Retinal pigment epithelial cell (primary cell): ENCODE measurements at regions not wholly inside any gene's neighbourhood (a gene's known extent, or its start where the extent isn't known, plus 50 kb on each side); places are given as distances from the start of the nearest gene placed in this dataset.

Experiments used
- DNase-seq: peaks from one replicate; pipeline ENCODE4 v3.0.0-alpha.2; 2010; ENCODE audit warnings: low read depth
- H3K4me3 ChIP-seq: 2 replicates; pipeline ENCODE4 v1.5.1; 2011; ENCODE audit warnings: mild to moderate bottlenecking, low read length, control low read depth, moderate library complexity
- TF ChIP-seq, protein P1 (sequence below): conservative IDR thresholded peaks from 2 replicates; pipeline ENCODE4 v1.5.1; 2011; ENCODE audit warnings: low read depth, low read length, control low read depth, inconsistent platforms

DNA sequence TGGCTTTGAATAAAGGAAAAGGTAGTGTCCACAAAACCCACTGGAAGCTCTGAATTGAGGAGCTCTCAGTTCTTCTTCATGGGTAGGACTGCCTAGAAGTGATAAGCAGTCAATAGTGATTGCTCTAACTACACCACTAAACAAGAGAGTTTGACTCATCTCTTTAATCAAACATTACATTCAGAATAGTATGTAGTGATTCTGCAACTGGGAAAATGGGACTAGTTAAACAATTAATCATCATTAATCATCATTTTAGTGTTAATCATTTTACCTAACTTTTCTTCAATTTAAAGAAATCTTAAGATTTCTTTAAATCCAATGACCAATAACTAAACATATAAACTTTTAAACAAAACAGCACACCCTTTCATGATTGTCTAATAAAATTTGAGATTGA is 484.0 kb upstream of the FZD8 start:
- no peak overlapping the region for H3K4me3 ChIP-seq
- no peak for DNase-seq
- TF ChIP-seq, protein P1, sequence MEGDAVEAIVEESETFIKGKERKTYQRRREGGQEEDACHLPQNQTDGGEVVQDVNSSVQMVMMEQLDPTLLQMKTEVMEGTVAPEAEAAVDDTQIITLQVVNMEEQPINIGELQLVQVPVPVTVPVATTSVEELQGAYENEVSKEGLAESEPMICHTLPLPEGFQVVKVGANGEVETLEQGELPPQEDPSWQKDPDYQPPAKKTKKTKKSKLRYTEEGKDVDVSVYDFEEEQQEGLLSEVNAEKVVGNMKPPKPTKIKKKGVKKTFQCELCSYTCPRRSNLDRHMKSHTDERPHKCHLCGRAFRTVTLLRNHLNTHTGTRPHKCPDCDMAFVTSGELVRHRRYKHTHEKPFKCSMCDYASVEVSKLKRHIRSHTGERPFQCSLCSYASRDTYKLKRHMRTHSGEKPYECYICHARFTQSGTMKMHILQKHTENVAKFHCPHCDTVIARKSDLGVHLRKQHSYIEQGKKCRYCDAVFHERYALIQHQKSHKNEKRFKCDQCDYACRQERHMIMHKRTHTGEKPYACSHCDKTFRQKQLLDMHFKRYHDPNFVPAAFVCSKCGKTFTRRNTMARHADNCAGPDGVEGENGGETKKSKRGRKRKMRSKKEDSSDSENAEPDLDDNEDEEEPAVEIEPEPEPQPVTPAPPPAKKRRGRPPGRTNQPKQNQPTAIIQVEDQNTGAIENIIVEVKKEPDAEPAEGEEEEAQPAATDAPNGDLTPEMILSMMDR, result no peak

GRCh38 chr10:36119455-36119854 is 477.4 kb upstream of the FZD8 start:
- TF ChIP-seq, protein P1, result no peak
- DNase-seq, result no peak
- no peak overlapping the region for H3K4me3 ChIP-seq

DNA sequence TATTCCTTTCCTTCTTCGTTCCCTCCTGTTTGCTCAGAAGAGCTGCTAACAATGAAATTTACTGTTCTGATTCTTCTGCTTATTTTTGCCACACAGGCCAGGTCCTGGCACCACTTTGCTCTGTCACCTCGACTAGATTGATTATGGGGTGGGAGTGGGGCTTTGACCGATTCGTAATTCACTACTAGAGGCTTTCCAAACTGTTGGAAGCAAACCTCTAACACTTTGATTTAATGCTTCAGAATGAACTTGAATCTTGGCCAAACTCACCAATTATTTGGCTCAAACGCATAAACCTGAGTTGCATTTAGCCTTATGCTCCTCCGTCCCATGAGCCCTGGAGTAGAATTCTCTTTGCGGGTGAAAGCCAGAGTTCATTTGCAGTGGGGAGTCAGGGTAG is 476.2 kb upstream of the FZD8 start:
- DNase-seq, result no peak
- TF ChIP-seq, protein P1, result no peak

DNA sequence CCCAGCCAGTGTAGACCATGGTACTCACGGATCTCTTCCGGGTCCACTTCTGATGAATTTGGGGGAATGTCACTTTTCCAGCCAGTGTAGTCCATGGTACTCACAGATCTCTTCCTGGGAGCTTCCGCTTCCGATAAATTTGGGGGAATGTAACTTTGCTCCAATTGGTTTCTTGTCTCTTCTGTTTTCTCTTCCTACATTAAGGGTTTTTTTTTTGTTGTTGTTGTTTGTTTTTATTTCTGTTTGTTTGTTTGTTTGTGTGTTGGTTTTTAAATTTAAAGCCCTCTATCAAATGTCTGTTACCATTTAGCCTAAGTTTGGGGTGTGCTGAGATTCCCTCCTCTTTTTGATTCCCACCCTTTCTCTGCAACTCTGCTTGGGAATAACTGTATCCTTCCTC is 475.8 kb upstream of the FZD8 start:
- DNase-seq, result no peak
- TF ChIP-seq, protein P1, result no peak
- H3K4me3 ChIP-seq, result no peak overlapping the region

More for the DNA sequence above, 476.2 kb upstream of the FZD8 start:
- H3K4me3 ChIP-seq, result no peak overlapping the region

DNA sequence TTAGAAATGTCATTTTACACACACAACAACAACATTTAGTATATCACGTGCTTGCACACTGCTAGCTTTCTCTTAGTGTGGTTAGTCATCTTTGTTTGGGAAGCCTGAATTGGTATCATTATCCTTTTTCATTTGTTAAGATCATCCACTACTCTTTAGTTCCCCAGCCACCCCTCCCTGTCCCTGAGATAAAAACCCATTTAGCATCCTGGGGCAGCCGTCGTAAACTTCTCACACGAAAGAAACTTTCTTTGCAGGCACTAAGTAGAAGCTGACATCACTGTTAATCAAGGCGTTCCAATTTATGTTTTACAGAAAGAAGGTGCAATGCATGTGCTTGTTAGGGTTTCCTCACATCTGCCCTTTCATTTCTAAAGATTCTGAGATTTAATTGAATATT is 475.1 kb upstream of the FZD8 start:
- H3K4me3 ChIP-seq, result no peak overlapping the region
- no peak for DNase-seq
- TF ChIP-seq, protein P1, result no peak

DNA sequence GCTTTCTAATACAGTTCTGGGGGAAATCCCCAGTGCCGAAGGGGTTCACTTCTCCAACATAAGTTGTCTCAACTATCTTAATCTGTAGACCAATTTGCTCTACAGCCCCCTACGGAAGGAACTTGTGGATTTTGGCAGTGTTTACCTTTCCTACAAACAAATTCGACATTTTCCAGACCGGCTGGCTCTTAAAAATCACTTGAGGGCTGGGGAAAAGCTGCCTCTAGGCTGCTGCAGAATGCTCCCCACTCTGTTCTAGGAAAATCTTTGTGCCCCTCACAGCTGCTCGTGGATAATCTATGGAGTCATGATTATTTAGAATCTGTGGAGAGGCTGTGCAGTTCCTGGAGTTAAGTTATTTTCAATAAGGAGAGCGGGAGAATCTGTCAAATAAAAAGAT is 474.6 kb upstream of the FZD8 start:
- no peak overlapping the region for H3K4me3 ChIP-seq
- TF ChIP-seq, protein P1, result no peak
- DNase-seq, result no peak

DNA sequence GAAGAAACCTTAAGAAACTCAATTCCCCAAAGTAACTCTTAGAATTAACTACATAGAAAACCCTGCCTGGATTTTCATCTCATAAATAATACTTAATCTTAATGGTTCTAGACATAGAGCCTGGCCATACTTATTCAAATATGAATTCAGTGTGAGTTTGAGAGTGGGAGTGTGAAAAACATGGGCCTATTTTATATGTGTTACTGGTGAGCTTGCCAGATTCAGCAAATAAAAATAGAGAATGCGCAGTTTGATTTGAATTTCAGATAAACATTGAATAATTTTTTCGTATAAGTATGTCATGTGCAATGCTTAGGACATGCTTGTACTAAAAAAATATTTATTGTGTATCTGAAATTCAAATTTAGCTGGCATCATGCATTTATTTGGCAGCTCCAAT is 473.9 kb upstream of the FZD8 start:
- no peak for DNase-seq
- no peak overlapping the region for H3K4me3 ChIP-seq
- TF ChIP-seq, protein P1, result no peak
